ENCODE measurements at regions not wholly inside any gene's neighbourhood (a gene's known extent, or its start where the extent isn't known, plus 50 kb on each side); places are given as distances from the start of the nearest gene placed in this dataset.

GRCh38 chr16:63980763-63981162, 1141.1 kb downstream of the CDH11 start:
- Histone ChIP-seq H3K36me3 (no peaks in the 10 kb centered on the region), H3K4me3 (no peak overlapping the region), H3K27me3 (no peaks in the 10 kb centered on the region), H3K4me1 (peaks cover 0 to 4% (median 0%) of the 10 kb centered on the region in 4 donors), H3K9me3 (peaks cover 0 to 6% (median 0%) of the 10 kb centered on the region in 4 donors), H3K27ac (no peak overlapping the region)
- no peak for DNase-seq
- 61 to 71% (median 67%) methylated on average over 3 of the region's 3 CpGs for WGBS, 5 donors
- TF ChIP-seq EP300 (IDR thresholded peaks at IDR 0.05) (no peak), POLR2AphosphoS5 (IDR thresholded peaks at IDR 0.05) (no peak), CTCF (IDR thresholded peaks at IDR 0.05) (no peak), POLR2A (IDR thresholded peaks at IDR 0.05) (no peak)
- intact Hi-C loops (cut with DNase I; ENCODE audit: low total_unique reads) = no loop called here

GRCh38 chr16:63978240-63978639, 1143.6 kb downstream of the CDH11 start:
- H3K27ac ChIP-seq = no peak overlapping the region
- H3K4me1 ChIP-seq = peaks cover 0 to 3% (median 0%) of the 10 kb centered on the region in 4 donors
- DNase-seq = no peak
- H3K9me3 ChIP-seq = peaks cover 0 to 6% (median 0%) of the 10 kb centered on the region in 4 donors
- no peak for TF ChIP-seq EP300 (IDR thresholded peaks at IDR 0.05)
- TF ChIP-seq CTCF (IDR thresholded peaks at IDR 0.05) = no peak
- TF ChIP-seq POLR2A (IDR thresholded peaks at IDR 0.05) = no peak
- TF ChIP-seq POLR2AphosphoS5 (IDR thresholded peaks at IDR 0.05) = no peak
- no peaks in the 10 kb centered on the region for H3K27me3 ChIP-seq
- no peaks in the 10 kb centered on the region for H3K36me3 ChIP-seq
- intact Hi-C loops (cut with DNase I; ENCODE audit: low total_unique reads) = no loop called here
- H3K4me3 ChIP-seq = no peak overlapping the region

- H3K9me3 ChIP-seq = peaks cover 0 to 6% (median 0%) of the 10 kb centered on the region in 4 donors
- no peak overlapping the region for H3K4me3 ChIP-seq
- no peak overlapping the region for H3K27ac ChIP-seq
- intact Hi-C loops (cut with DNase I; ENCODE audit: low total_unique reads) = no loop called here
- no peaks in the 10 kb centered on the region for H3K4me1 ChIP-seq
- 73 to 84% (median 77%) methylated on average over 4 of the region's 4 CpGs for WGBS, 5 donors
- DNase-seq = no peak
- no peaks in the 10 kb centered on the region for H3K36me3 ChIP-seq
- TF ChIP-seq POLR2A (IDR thresholded peaks at IDR 0.05) = no peak
- TF ChIP-seq EP300 (IDR thresholded peaks at IDR 0.05) = no peak
- TF ChIP-seq CTCF (IDR thresholded peaks at IDR 0.05) = no peak
- TF ChIP-seq POLR2AphosphoS5 (IDR thresholded peaks at IDR 0.05) = no peak
- H3K27me3 ChIP-seq = no peaks in the 10 kb centered on the region
Observed at GRCh38 chr16:63976345-63976744, 1145.5 kb downstream of the CDH11 start.

- Histone ChIP-seq H3K36me3 (no peaks in the 10 kb centered on the region), H3K27me3 (no peaks in the 10 kb centered on the region), H3K4me3 (no peak overlapping the region), H3K9me3 (peaks cover 0 to 6% (median 0%) of the 10 kb centered on the region in 4 donors), H3K4me1 (no peaks in the 10 kb centered on the region), H3K27ac (no peak overlapping the region)
- intact Hi-C loops (cut with DNase I; ENCODE audit: low total_unique reads) = no loop called here
- DNase-seq = no peak
- TF ChIP-seq CTCF (IDR thresholded peaks at IDR 0.05) (no peak), EP300 (IDR thresholded peaks at IDR 0.05) (no peak), POLR2A (IDR thresholded peaks at IDR 0.05) (no peak), POLR2AphosphoS5 (IDR thresholded peaks at IDR 0.05) (no peak)
- WGBS, 5 donors = 87 to 96% (median 91%) methylated on average over 3 of the region's 3 CpGs
Observed at GRCh38 chr16:63975669-63976068, 1146.2 kb downstream of the CDH11 start.

Data from stomach (tissue), 8 donors.